H1 (cell line): ENCODE measurements at regions not wholly inside any gene's neighbourhood (a gene's known extent, or its start where the extent isn't known, plus 50 kb on each side); places are given as distances from the start of the nearest gene placed in this dataset.

Experiments used
- CEBPB ChIP-seq: IDR thresholded peaks from 2 replicates; pipeline ENCODE4 v1.6.1; 2012; ENCODE audit warnings: low read depth, low read length
- SP2 ChIP-seq: IDR thresholded peaks from 2 replicates; pipeline ENCODE4 v1.6.1; 2012; ENCODE audit warnings: mild to moderate bottlenecking, low read length, inconsistent platforms
- TF ChIP-seq, protein P1 (sequence below), 3 experiments: IDR thresholded peaks; 1 replicate in 2 of 3; 2 replicates in 1 of 3; pipeline versions ENCODE4 v1.5.1 to v1.6.1; 2011; ENCODE audit warnings: low read length in 3 of 3, mild to moderate bottlenecking in 3 of 3, inconsistent platforms in 2 of 3, low read depth in 1 of 3, moderate library complexity in 1 of 3; ENCODE audit not compliant: insufficient read depth in 1 of 3; ENCODE audit errors: control extremely low read depth in 1 of 3

DNA sequence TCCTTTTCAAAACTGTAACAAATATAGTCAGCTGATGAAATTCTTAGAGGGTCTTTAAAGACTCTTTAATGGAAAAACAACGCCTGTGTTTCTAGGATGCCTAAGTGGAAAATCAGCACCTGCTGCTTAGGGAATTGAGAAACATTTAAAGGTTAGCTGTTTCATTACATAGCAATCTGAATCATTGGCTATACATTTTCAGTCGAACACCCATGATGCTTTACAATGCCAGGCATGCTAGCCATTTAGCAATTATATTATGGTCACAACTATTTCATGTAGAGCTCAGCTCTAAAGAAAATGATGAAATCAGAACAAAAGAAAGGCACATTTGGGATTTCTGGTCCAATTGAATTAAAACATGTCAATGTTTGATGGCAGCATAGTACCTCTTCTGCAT lies 270.3 kb upstream of the SYNCRIP start (continued):
- TF ChIP-seq CEBPB: no peak
- no peak for TF ChIP-seq SP2
- TF ChIP-seq, protein P1, sequence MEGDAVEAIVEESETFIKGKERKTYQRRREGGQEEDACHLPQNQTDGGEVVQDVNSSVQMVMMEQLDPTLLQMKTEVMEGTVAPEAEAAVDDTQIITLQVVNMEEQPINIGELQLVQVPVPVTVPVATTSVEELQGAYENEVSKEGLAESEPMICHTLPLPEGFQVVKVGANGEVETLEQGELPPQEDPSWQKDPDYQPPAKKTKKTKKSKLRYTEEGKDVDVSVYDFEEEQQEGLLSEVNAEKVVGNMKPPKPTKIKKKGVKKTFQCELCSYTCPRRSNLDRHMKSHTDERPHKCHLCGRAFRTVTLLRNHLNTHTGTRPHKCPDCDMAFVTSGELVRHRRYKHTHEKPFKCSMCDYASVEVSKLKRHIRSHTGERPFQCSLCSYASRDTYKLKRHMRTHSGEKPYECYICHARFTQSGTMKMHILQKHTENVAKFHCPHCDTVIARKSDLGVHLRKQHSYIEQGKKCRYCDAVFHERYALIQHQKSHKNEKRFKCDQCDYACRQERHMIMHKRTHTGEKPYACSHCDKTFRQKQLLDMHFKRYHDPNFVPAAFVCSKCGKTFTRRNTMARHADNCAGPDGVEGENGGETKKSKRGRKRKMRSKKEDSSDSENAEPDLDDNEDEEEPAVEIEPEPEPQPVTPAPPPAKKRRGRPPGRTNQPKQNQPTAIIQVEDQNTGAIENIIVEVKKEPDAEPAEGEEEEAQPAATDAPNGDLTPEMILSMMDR (IDR thresholded peaks at IDR 0.05; ENCODE audit: control extremely low read depth in 1 of 3, insufficient read depth in 1 of 3, low read depth in 1 of 3, low read length in 3 of 3): no peak
